ENCODE measurements at regions not wholly inside any gene's neighbourhood (a gene's known extent, or its start where the extent isn't known, plus 50 kb on each side); places are given as distances from the start of the nearest gene placed in this dataset.

GRCh38 chrX:43005561-43005960 is 227.6 kb upstream of the PPP1R2C start:
- no peak for TF ChIP-seq POLR2AphosphoS5 (IDR thresholded peaks at IDR 0.05; ENCODE audit: borderline replicate concordance, low read depth, low read length)
- no peak for TF ChIP-seq EZH2 (IDR thresholded peaks at IDR 0.05)
- no peak for TF ChIP-seq FOXP2 (optimal IDR thresholded peaks at IDR 0.05; ENCODE audit: control extremely low read depth, extremely low read length, insufficient read depth)

All from SK-N-MC (cell line).